H1 (cell line): ENCODE measurements at regions not wholly inside any gene's neighbourhood (a gene's known extent, or its start where the extent isn't known, plus 50 kb on each side); places are given as distances from the start of the nearest gene placed in this dataset.

Experiments used
- CBX8 ChIP-seq: fragments of 300-800, 300-1000 bp; sonication (generic); IDR thresholded peaks from 2 replicates; pipeline ENCODE4 v1.7.1; 2016; ENCODE audit warnings: low read depth, low read length, borderline replicate concordance
- HDAC6 ChIP-seq: IDR thresholded peaks from one replicate; pipeline ENCODE4 v1.7.1; 2012; ENCODE audit warnings: low read depth, mild to moderate bottlenecking, inconsistent platforms, low read length, moderate library complexity
- TF ChIP-seq, protein P1 (sequence below): fragments of 300-600 bp; sonication (generic); IDR thresholded peaks from 2 replicates; pipeline ENCODE4 v1.7.1; 2012; ENCODE audit warnings: low read length, moderate library complexity, mild to moderate bottlenecking, inconsistent platforms; ENCODE audit not compliant: insufficient replicate concordance

DNA sequence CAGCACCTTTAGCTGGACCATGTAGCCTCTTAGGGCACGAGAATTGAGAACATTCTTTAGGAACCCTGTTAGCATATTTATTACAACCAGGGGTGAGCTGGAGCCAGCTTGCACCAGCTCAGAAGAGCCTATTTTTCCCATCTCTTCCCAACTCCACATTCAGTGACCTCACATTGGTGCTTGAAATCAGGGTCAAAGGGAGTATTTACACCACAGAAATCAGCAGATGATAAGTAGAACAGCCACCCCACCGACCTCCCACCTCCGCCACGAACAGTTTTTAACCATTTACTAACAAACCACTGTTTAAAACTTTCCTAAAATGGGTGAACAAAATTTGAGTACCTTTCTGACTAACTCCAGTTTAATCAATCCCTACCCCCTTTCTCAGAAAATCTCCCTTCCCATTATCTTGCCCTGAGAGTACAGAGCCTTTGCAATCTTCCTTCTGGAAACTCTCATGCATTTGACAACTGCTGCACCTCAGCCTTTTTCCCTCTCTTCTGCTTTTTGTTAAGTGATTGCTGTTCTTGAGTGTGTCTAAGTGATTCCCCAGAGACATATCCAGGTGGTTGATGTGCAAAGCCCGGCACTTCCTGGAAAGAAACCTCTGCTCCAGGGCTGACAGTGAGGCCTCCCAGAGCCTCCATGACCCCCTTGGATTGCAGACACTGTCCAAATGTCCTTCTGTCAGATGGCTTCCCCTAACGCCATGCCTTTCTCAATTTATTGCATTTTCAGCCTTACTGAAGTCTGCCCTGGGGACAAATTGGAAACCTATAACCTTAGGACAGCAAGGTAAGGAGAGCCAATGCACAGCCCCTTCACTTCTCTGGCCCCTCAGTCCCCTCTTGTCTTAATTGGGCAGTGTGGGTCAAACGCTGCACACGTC, 389.5 kb upstream of the TNP1 start (continued):
- TF ChIP-seq, protein P1, sequence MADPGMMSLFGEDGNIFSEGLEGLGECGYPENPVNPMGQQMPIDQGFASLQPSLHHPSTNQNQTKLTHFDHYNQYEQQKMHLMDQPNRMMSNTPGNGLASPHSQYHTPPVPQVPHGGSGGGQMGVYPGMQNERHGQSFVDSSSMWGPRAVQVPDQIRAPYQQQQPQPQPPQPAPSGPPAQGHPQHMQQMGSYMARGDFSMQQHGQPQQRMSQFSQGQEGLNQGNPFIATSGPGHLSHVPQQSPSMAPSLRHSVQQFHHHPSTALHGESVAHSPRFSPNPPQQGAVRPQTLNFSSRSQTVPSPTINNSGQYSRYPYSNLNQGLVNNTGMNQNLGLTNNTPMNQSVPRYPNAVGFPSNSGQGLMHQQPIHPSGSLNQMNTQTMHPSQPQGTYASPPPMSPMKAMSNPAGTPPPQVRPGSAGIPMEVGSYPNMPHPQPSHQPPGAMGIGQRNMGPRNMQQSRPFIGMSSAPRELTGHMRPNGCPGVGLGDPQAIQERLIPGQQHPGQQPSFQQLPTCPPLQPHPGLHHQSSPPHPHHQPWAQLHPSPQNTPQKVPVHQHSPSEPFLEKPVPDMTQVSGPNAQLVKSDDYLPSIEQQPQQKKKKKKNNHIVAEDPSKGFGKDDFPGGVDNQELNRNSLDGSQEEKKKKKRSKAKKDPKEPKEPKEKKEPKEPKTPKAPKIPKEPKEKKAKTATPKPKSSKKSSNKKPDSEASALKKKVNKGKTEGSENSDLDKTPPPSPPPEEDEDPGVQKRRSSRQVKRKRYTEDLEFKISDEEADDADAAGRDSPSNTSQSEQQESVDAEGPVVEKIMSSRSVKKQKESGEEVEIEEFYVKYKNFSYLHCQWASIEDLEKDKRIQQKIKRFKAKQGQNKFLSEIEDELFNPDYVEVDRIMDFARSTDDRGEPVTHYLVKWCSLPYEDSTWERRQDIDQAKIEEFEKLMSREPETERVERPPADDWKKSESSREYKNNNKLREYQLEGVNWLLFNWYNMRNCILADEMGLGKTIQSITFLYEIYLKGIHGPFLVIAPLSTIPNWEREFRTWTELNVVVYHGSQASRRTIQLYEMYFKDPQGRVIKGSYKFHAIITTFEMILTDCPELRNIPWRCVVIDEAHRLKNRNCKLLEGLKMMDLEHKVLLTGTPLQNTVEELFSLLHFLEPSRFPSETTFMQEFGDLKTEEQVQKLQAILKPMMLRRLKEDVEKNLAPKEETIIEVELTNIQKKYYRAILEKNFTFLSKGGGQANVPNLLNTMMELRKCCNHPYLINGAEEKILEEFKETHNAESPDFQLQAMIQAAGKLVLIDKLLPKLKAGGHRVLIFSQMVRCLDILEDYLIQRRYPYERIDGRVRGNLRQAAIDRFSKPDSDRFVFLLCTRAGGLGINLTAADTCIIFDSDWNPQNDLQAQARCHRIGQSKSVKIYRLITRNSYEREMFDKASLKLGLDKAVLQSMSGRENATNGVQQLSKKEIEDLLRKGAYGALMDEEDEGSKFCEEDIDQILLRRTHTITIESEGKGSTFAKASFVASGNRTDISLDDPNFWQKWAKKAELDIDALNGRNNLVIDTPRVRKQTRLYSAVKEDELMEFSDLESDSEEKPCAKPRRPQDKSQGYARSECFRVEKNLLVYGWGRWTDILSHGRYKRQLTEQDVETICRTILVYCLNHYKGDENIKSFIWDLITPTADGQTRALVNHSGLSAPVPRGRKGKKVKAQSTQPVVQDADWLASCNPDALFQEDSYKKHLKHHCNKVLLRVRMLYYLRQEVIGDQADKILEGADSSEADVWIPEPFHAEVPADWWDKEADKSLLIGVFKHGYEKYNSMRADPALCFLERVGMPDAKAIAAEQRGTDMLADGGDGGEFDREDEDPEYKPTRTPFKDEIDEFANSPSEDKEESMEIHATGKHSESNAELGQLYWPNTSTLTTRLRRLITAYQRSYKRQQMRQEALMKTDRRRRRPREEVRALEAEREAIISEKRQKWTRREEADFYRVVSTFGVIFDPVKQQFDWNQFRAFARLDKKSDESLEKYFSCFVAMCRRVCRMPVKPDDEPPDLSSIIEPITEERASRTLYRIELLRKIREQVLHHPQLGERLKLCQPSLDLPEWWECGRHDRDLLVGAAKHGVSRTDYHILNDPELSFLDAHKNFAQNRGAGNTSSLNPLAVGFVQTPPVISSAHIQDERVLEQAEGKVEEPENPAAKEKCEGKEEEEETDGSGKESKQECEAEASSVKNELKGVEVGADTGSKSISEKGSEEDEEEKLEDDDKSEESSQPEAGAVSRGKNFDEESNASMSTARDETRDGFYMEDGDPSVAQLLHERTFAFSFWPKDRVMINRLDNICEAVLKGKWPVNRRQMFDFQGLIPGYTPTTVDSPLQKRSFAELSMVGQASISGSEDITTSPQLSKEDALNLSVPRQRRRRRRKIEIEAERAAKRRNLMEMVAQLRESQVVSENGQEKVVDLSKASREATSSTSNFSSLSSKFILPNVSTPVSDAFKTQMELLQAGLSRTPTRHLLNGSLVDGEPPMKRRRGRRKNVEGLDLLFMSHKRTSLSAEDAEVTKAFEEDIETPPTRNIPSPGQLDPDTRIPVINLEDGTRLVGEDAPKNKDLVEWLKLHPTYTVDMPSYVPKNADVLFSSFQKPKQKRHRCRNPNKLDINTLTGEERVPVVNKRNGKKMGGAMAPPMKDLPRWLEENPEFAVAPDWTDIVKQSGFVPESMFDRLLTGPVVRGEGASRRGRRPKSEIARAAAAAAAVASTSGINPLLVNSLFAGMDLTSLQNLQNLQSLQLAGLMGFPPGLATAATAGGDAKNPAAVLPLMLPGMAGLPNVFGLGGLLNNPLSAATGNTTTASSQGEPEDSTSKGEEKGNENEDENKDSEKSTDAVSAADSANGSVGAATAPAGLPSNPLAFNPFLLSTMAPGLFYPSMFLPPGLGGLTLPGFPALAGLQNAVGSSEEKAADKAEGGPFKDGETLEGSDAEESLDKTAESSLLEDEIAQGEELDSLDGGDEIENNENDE, result no peak
- TF ChIP-seq HDAC6, result no peak
- TF ChIP-seq CBX8, result no peak
